ENCODE measurements at regions not wholly inside any gene's neighbourhood (a gene's known extent, or its start where the extent isn't known, plus 50 kb on each side); places are given as distances from the start of the nearest gene placed in this dataset.

GRCh38 chr1:96240438-96240837 lies 481.1 kb upstream of the PTBP2 start:
- TF ChIP-seq CTCF (IDR thresholded peaks at IDR 0.05) = no peak
- TF ChIP-seq POLR2A (IDR thresholded peaks at IDR 0.05) = no peak
- TF ChIP-seq EP300 (IDR thresholded peaks at IDR 0.05) = no peak
- no peak for TF ChIP-seq POLR2AphosphoS5 (IDR thresholded peaks at IDR 0.05)

All from upper lobe of left lung (tissue), 4 donors.